ENCODE measurements at regions not wholly inside any gene's neighbourhood (a gene's known extent, or its start where the extent isn't known, plus 50 kb on each side); places are given as distances from the start of the nearest gene placed in this dataset.

DNA sequence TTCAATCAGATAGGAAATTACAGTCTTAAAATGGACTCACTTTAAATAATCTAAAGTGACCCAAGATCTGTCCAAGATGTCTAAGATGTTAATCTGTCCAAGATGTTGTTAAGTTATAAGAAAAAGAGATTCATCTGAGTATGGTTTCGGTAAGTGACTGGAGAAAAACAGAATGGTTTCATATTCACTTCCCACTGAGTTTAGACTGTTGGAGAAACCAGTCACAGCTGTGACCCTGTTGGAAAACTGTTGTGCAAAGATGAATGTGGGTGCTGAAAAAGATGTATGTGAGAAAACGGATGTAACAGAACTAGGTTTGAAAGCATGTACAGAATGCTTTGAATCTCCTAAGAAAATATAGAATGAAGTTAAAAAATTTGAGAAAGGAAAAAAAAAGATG lies 325.9 kb downstream of the COL12A1 start (continued):
- TF ChIP-seq, protein P1, sequence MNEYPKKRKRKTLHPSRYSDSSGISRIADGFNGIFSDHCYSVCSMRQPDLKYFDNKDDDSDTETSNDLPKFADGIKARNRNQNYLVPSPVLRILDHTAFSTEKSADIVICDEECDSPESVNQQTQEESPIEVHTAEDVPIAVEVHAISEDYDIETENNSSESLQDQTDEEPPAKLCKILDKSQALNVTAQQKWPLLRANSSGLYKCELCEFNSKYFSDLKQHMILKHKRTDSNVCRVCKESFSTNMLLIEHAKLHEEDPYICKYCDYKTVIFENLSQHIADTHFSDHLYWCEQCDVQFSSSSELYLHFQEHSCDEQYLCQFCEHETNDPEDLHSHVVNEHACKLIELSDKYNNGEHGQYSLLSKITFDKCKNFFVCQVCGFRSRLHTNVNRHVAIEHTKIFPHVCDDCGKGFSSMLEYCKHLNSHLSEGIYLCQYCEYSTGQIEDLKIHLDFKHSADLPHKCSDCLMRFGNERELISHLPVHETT (CRISPR knock-in tag; conservative IDR thresholded peaks at IDR 0.05 in 1 of 2, IDR thresholded peaks at IDR 0.05 in 1 of 2): no peak
- no peak for TF ChIP-seq SMAD2 (IDR thresholded peaks at IDR 0.05; ENCODE audit: low read depth, low read length)
- TF ChIP-seq MXI1 (IDR thresholded peaks at IDR 0.05; ENCODE audit: low read depth, low read length): no peak
- no peak for TF ChIP-seq KAT8 (IDR thresholded peaks at IDR 0.05; ENCODE audit: low read depth)
- TF ChIP-seq, protein P2, sequence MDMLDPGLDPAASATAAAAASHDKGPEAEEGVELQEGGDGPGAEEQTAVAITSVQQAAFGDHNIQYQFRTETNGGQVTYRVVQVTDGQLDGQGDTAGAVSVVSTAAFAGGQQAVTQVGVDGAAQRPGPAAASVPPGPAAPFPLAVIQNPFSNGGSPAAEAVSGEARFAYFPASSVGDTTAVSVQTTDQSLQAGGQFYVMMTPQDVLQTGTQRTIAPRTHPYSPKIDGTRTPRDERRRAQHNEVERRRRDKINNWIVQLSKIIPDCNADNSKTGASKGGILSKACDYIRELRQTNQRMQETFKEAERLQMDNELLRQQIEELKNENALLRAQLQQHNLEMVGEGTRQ (CRISPR knock-in tag; IDR thresholded peaks at IDR 0.05): no peak
- TF ChIP-seq, protein P3, sequence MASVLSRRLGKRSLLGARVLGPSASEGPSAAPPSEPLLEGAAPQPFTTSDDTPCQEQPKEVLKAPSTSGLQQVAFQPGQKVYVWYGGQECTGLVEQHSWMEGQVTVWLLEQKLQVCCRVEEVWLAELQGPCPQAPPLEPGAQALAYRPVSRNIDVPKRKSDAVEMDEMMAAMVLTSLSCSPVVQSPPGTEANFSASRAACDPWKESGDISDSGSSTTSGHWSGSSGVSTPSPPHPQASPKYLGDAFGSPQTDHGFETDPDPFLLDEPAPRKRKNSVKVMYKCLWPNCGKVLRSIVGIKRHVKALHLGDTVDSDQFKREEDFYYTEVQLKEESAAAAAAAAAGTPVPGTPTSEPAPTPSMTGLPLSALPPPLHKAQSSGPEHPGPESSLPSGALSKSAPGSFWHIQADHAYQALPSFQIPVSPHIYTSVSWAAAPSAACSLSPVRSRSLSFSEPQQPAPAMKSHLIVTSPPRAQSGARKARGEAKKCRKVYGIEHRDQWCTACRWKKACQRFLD (CRISPR knock-in tag; IDR thresholded peaks at IDR 0.05): no peak

DNA sequence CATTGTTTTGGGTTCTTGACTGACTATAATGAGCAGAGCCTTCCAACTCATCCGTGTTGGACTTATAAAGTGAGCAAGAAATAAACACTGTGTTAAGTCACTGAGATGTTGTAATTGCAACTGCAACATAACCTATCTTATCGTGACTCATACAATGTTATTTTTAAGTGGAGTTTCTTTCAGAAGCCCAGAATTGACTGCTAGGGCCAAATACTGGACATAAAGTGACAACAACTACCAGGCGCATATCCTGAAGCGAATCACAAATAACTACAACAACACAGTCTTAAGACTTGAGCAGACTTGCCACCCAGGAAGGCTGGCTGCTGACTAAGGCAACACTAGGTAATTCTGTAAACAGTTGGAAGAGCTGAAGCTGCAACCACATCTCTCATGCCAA lies 326.6 kb downstream of the COL12A1 start:
- in situ Hi-C loops (cut with MboI): no loop called here
- POLR2A ChIA-PET: no interaction called here
- Histone ChIP-seq H3K4me2 (ENCODE audit: insufficient read depth, low read length) (no peak overlapping the region), H3K9me3 (replicated peaks; ENCODE audit: control insufficient read depth, insufficient read depth, low read depth, low read length) (no peaks in the 10 kb centered on the region), H3K27ac (ENCODE audit: extremely low read depth, low read depth, low read length) (no peak overlapping the region), H4K20me1 (replicated peaks; ENCODE audit: control insufficient read depth, insufficient read depth, low read length) (no peaks in the 10 kb centered on the region), H3K9me1 (ENCODE audit: control insufficient read depth, insufficient read depth, low read length) (no peaks in the 10 kb centered on the region), H3K36me3 (ENCODE audit: control insufficient read depth, insufficient read depth, low read length) (no peaks in the 10 kb centered on the region), H3K9ac (ENCODE audit: insufficient read depth in 1 of 2, low read depth in 2 of 2, low read length in 2 of 2) (no peak overlapping the region), H3K4me3 (no peak overlapping the region), H3K79me2 (ENCODE audit: control insufficient read depth, insufficient read depth, low read length) (no peaks in the 10 kb centered on the region), H3K27me3 (ENCODE audit: control insufficient read depth in 2 of 2, insufficient read depth in 2 of 2, low read length in 2 of 2) (no peaks in the 10 kb centered on the region), H3K4me1 (replicated peaks in 1 of 2; ENCODE audit: control insufficient read depth in 2 of 2, insufficient read depth in 2 of 2, low read length in 2 of 2) (no peaks in the 10 kb centered on the region), H2AFZ (ENCODE audit: low read depth, low read length) (no peak overlapping the region)
- BruUV-seq (replicated peaks): no TSS peak
- CTCF ChIA-PET (ENCODE audit: low intra/inter-chr PET ratio): no interaction called here
- FAIRE-seq: no peak
- intact Hi-C loops (cut with micrococcal nuclease): no loop called here
- no peak for DNase-seq (ENCODE audit: extremely low read depth in 1 of 4, low spot score in 3 of 4)
- WGBS (ENCODE audit: insufficient coverage, low coverage, missing lambda C conversion rate): 2% methylated on average over 4 of the region's 4 CpGs
- ATAC-seq: no peak
- no peak for TF ChIP-seq RBFOX2 (IDR thresholded peaks at IDR 0.05; ENCODE audit: low read depth, low read length)
- no peak for TF ChIP-seq MECOM (CRISPR knock-in tag; IDR thresholded peaks at IDR 0.05)
- TF ChIP-seq HDAC6 (IDR thresholded peaks at IDR 0.05; ENCODE audit: low read depth, low read length): no peak
- TF ChIP-seq ZNF212 (CRISPR knock-in tag; IDR thresholded peaks at IDR 0.05): no peak
- no peak for TF ChIP-seq CBFB (CRISPR knock-in tag; IDR thresholded peaks at IDR 0.05)
- TF ChIP-seq NCOA2 (IDR thresholded peaks at IDR 0.05; ENCODE audit: partially characterized antibody in 2 of 2): no peak
- TF ChIP-seq NR2C1 (IDR thresholded peaks at IDR 0.05): no peak
- no peak for TF ChIP-seq NR2C1 (tag; IDR thresholded peaks at IDR 0.05)
- no peak for TF ChIP-seq ZNF695 (CRISPR knock-in tag; IDR thresholded peaks at IDR 0.05)
- TF ChIP-seq, protein P4, sequence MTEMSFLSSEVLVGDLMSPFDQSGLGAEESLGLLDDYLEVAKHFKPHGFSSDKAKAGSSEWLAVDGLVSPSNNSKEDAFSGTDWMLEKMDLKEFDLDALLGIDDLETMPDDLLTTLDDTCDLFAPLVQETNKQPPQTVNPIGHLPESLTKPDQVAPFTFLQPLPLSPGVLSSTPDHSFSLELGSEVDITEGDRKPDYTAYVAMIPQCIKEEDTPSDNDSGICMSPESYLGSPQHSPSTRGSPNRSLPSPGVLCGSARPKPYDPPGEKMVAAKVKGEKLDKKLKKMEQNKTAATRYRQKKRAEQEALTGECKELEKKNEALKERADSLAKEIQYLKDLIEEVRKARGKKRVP (CRISPR knock-in tag; IDR thresholded peaks at IDR 0.05): no peak
- no peak for TF ChIP-seq RBM34 (IDR thresholded peaks at IDR 0.05; ENCODE audit: borderline replicate concordance, insufficient read depth, low read length)
- TF ChIP-seq HMG20B (CRISPR knock-in tag; IDR thresholded peaks at IDR 0.05): no peak
- TF ChIP-seq SRSF7 (optimal IDR thresholded peaks at IDR 0.05; ENCODE audit: low read depth, low read length): no peak
- no peak for TF ChIP-seq BDP1 (IDR thresholded peaks at IDR 0.05; ENCODE audit: insufficient read depth, insufficient read length)
- no peak for TF ChIP-seq LARP7 (IDR thresholded peaks at IDR 0.05)

Data from K562 (cell line).